Caco-2 (cell line): ENCODE measurements at regions not wholly inside any gene's neighbourhood (a gene's known extent, or its start where the extent isn't known, plus 50 kb on each side); places are given as distances from the start of the nearest gene placed in this dataset.

Experiments
- BruUV-seq: library from RNA; stranded (reverse); fragments of 400-500 nt; replicated peaks from 2 replicates; lab custom pipeline; 2021; lab: Mats Ljungman, UMichigan
- CTCF ChIA-PET: fragments of 300-600 bp; sonication (Branson Sonifier 250); formaldehyde crosslinking; loops from one replicate; lab custom pipeline; 2022; ENCODE audit warnings: antibody characterized with exemption; lab: Charles Lee
- POLR2A ChIA-PET: fragments of 300-600 bp; sonication (Branson Sonifier 250); formaldehyde crosslinking; loops from one replicate; lab custom pipeline; 2022; ENCODE audit warnings: antibody characterized with exemption; lab: Charles Lee
- DNase-seq, 2 experiments: peaks; one replicate each; pipeline versions ENCODE4 v3.0.0 to v3.0.0-alpha.2; 2020 to 2022
- H3K27me3 ChIP-seq: replicated peaks from 2 replicates; pipeline ENCODE4 v1.6.0; 2011; ENCODE audit warnings: low read length; ENCODE audit not compliant: control insufficient read depth, insufficient read depth
- H3K36me3 ChIP-seq: 2 replicates; pipeline ENCODE4 v1.5.1; 2011; ENCODE audit warnings: low read length; ENCODE audit not compliant: control insufficient read depth, insufficient read depth
- H3K4me1 ChIP-seq: fragments of 250-450 bp; sonication (Bioruptor Pico); 2 replicates; pipeline ENCODE4 v1.5.1; 2020; ENCODE audit warnings: mild to moderate bottlenecking
- H3K4me3 ChIP-seq: 2 replicates; pipeline ENCODE4 v1.5.1; 2011; ENCODE audit warnings: low read depth, mild to moderate bottlenecking, control low read depth, low read length
- H3K9me3 ChIP-seq: fragments of 250-450 bp; sonication (Bioruptor Pico); 2 replicates; pipeline ENCODE4 v1.5.1; 2020; ENCODE audit warnings: mild to moderate bottlenecking, moderate library complexity
- H3K27ac Mint-ChIP-seq: one replicate; pipeline ENCODE4 v1.8.0; 2022; ENCODE audit warnings: mixed read lengths; ENCODE audit not compliant: unreplicated experiment
- H3K27me3 Mint-ChIP-seq: one replicate; pipeline ENCODE4 v1.8.0; 2022; ENCODE audit warnings: mixed read lengths; ENCODE audit not compliant: insufficient read depth, unreplicated experiment
- H3K36me3 Mint-ChIP-seq: one replicate; pipeline ENCODE4 v1.8.0; 2022; ENCODE audit warnings: mild to moderate bottlenecking, mixed read lengths; ENCODE audit not compliant: insufficient read depth, unreplicated experiment
- H3K4me1 Mint-ChIP-seq: one replicate; pipeline ENCODE4 v1.8.0; 2022; ENCODE audit warnings: low read depth, mixed read lengths; ENCODE audit not compliant: unreplicated experiment
- H3K4me3 Mint-ChIP-seq: one replicate; pipeline ENCODE4 v1.8.0; 2022; ENCODE audit warnings: mild to moderate bottlenecking, moderate library complexity, mixed read lengths; ENCODE audit not compliant: unreplicated experiment
- H3K9me3 Mint-ChIP-seq: one replicate; pipeline ENCODE4 v1.8.0; 2022; ENCODE audit warnings: mixed read lengths; ENCODE audit not compliant: unreplicated experiment
- intact Hi-C: fragments of 100-400 bp; cut with micrococcal nuclease; formaldehyde crosslinking; loops from one replicate; pipeline ENCODE4 v1.10.0; 2022; ENCODE audit not compliant: unreplicated experiment
- TF ChIP-seq, protein P1 (sequence below), 2 experiments: fragments of 200-600 bp in 1 of 2; IDR thresholded peaks; 1 replicate in 1 of 2; 2 replicates in 1 of 2; pipeline versions ENCODE4 v1.5.1 to v1.8.0; 2011 to 2022; ENCODE audit warnings: antibody characterized with exemption in 1 of 2, control low read depth in 1 of 2, inconsistent platforms in 1 of 2, low read depth in 1 of 2, low read length in 1 of 2, mild to moderate bottlenecking in 1 of 2, moderate library complexity in 1 of 2; ENCODE audit not compliant: insufficient read depth in 1 of 2, severe bottlenecking in 1 of 2, unreplicated experiment in 1 of 2

DNA sequence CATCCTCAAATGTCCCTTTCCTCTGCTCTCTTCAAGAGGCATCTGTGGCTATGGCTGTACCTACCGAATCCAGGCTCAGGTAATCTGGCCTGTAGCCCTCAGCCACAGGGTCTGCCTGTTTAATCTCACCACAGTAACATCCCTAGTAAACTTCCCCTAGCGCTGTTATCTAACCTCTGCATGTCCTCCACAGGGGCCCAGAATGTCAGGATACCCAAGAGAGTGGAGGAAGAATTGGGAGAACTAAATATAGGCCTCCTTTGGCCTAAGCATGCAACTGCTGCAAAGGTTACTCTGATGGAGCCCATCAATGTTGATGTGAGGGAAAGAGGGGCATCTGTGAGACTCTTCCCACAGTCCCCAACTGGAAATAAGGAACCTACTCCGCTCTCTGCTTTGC lies 63.2 kb upstream of the IFNG-AS1 start:
- Mint-ChIP-seq H3K27me3 (no peaks in the 10 kb centered on the region), H3K9me3 (no peaks in the 10 kb centered on the region), H3K36me3 (no peaks in the 10 kb centered on the region), H3K4me1 (peaks cover 21% of the 10 kb centered on the region), H3K4me3 (no peak overlapping the region), H3K27ac (no peak overlapping the region)
- H3K4me1 ChIP-seq, result peaks cover 31% of the 10 kb centered on the region
- POLR2A ChIA-PET, result no interaction called here
- no peak overlapping the region for H3K4me3 ChIP-seq
- no peak for DNase-seq
- H3K9me3 ChIP-seq, result no peaks in the 10 kb centered on the region
- TF ChIP-seq, protein P1, sequence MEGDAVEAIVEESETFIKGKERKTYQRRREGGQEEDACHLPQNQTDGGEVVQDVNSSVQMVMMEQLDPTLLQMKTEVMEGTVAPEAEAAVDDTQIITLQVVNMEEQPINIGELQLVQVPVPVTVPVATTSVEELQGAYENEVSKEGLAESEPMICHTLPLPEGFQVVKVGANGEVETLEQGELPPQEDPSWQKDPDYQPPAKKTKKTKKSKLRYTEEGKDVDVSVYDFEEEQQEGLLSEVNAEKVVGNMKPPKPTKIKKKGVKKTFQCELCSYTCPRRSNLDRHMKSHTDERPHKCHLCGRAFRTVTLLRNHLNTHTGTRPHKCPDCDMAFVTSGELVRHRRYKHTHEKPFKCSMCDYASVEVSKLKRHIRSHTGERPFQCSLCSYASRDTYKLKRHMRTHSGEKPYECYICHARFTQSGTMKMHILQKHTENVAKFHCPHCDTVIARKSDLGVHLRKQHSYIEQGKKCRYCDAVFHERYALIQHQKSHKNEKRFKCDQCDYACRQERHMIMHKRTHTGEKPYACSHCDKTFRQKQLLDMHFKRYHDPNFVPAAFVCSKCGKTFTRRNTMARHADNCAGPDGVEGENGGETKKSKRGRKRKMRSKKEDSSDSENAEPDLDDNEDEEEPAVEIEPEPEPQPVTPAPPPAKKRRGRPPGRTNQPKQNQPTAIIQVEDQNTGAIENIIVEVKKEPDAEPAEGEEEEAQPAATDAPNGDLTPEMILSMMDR (IDR thresholded peaks at IDR 0.05; ENCODE audit: insufficient read depth in 1 of 2, low read depth in 1 of 2, low read length in 1 of 2, severe bottlenecking in 1 of 2, unreplicated experiment in 1 of 2), result no peak
- CTCF ChIA-PET, result interaction anchor here (0.9 to 1.8 kb wide), 2 partner anchors 17 to 209 kb away, joined by 3 to 5 read pairs; no protein-coding TSS in a partner anchor
- intact Hi-C loops, result no loop called here
- no peaks in the 10 kb centered on the region for H3K36me3 ChIP-seq
- H3K27me3 ChIP-seq, result no peaks in the 10 kb centered on the region
- BruUV-seq, result no TSS peak

DNA sequence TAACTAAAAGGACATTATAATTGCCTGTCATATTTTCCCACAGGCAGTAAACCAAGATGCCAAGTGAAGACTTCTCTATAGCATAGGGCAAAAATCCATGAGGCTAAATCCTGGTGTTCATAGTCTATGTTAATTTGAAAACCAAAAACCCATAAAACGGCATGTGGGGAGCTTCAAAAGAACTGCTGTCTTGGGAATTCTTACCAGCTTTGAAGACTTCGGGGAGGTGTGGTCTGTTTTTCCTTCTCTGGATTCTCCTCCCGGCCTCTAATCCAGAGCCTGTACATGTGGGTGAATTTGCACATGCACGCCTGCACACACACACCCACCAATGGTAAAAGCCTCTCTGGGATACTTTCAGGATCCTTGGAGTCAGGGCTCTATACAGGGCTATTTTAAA lies 61.9 kb upstream of the IFNG-AS1 start:
- no peaks in the 10 kb centered on the region for H3K9me3 Mint-ChIP-seq
- TF ChIP-seq, protein P1 (IDR thresholded peaks at IDR 0.05; ENCODE audit: insufficient read depth in 1 of 2, low read depth in 1 of 2, low read length in 1 of 2, severe bottlenecking in 1 of 2, unreplicated experiment in 1 of 2), result no peak
- Histone ChIP-seq H3K27me3 (no peaks in the 10 kb centered on the region), H3K4me3 (no peak overlapping the region), H3K9me3 (no peaks in the 10 kb centered on the region), H3K4me1 (peaks cover 25% of the 10 kb centered on the region), H3K36me3 (no peaks in the 10 kb centered on the region)
- H3K27ac Mint-ChIP-seq, result no peak overlapping the region
- H3K36me3 Mint-ChIP-seq, result no peaks in the 10 kb centered on the region
- intact Hi-C loops, result no loop called here
- ChIA-PET CTCF (interaction anchor here (1.8 kb wide), 1 partner anchor 16 kb away, joined by 5 read pairs; no protein-coding TSS in a partner anchor), POLR2A (no interaction called here)
- no peak overlapping the region for H3K4me3 Mint-ChIP-seq
- peaks cover 17% of the 10 kb centered on the region for H3K4me1 Mint-ChIP-seq
- no peak for DNase-seq
- BruUV-seq, result no TSS peak
- H3K27me3 Mint-ChIP-seq, result no peaks in the 10 kb centered on the region

DNA sequence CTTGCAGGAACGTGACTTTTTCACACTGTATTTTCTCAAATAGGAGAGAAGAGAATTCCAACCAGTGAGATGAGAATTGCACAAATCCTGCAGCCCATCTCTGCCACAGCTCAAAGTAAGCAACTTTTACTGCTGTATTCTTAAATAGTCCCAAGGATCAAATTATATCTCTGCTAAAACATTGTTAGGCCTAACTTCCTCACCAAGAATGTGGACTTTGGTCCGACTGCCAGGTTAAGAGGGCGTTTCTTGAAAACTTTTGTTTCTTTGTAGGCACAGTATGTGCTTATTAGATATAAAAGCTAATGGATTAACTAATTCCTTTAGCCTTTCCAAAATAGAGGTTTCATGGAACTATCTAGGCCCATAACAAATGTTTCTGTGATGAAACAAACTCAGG lies 61.4 kb upstream of the IFNG-AS1 start:
- Mint-ChIP-seq H3K9me3 (no peaks in the 10 kb centered on the region), H3K27ac (no peak overlapping the region), H3K36me3 (no peaks in the 10 kb centered on the region), H3K27me3 (no peaks in the 10 kb centered on the region), H3K4me1 (peaks cover 17% of the 10 kb centered on the region), H3K4me3 (no peak overlapping the region)
- DNase-seq, result no peak
- peaks cover 25% of the 10 kb centered on the region for H3K4me1 ChIP-seq
- no peaks in the 10 kb centered on the region for H3K36me3 ChIP-seq
- H3K4me3 ChIP-seq, result no peak overlapping the region
- ChIA-PET CTCF (interaction anchor here (1.8 kb wide), 1 partner anchor 15 kb away, joined by 5 read pairs; no protein-coding TSS in a partner anchor), POLR2A (no interaction called here)
- TF ChIP-seq, protein P1 (IDR thresholded peaks at IDR 0.05; ENCODE audit: insufficient read depth in 1 of 2, low read depth in 1 of 2, low read length in 1 of 2, severe bottlenecking in 1 of 2, unreplicated experiment in 1 of 2), result no peak
- no peaks in the 10 kb centered on the region for H3K9me3 ChIP-seq
- no peaks in the 10 kb centered on the region for H3K27me3 ChIP-seq
- BruUV-seq, result no TSS peak
- intact Hi-C loops, result no loop called here
